Sigmoid colon (tissue), 6 donors: ENCODE measurements at regions not wholly inside any gene's neighbourhood (a gene's known extent, or its start where the extent isn't known, plus 50 kb on each side); places are given as distances from the start of the nearest gene placed in this dataset.

Source experiments
- DNase-seq: peaks from one replicate; pipeline ENCODE4 v3.0.0-alpha.2; 2019
- H3K27ac ChIP-seq, 4 donors: fragments of 200-600 bp; sonication (generic); one replicate each; pipeline ENCODE4 v1.5.1; 2016 to 2019; ENCODE audit warnings: mild to moderate bottlenecking in 1 of 4
- H3K27me3 ChIP-seq, 3 donors: fragments of 200-600 bp; sonication (generic); one replicate each; pipeline ENCODE4 v1.5.1; 2019; ENCODE audit warnings: mild to moderate bottlenecking in 1 of 3
- H3K36me3 ChIP-seq, 4 donors: fragments of 200-600 bp; sonication (generic); one replicate each; pipeline ENCODE4 v1.5.1; 2016 to 2019
- H3K4me1 ChIP-seq, 4 donors: fragments of 200-600 bp; sonication (generic); one replicate each; pipeline ENCODE4 v1.5.1; 2017 to 2019
- H3K4me3 ChIP-seq, 4 donors: fragments of 200-600 bp; sonication (generic); one replicate each; pipeline ENCODE4 v1.5.1; 2017 to 2019; ENCODE audit warnings: mild to moderate bottlenecking in 2 of 4, moderate library complexity in 1 of 4
- H3K9me3 ChIP-seq, 4 donors: fragments of 200-600 bp in 3 of 4; sonication (generic) in 3 of 4; one replicate each; pipeline versions ENCODE4 v1.5.1 to v1.6.1; 2013 to 2019
- EP300 ChIP-seq, 4 donors: sonication (generic); formaldehyde crosslinking; IDR thresholded peaks; one replicate each; pipeline ENCODE4 v1.6.1; 2017; ENCODE audit warnings: antibody characterized with exemption in 4 of 4
- POLR2A ChIP-seq, 2 donors: fragments of 450-650 bp; IDR thresholded peaks; one replicate each; pipeline ENCODE4 v1.6.1; 2016; ENCODE audit warnings: antibody characterized with exemption in 2 of 2, mild to moderate bottlenecking in 2 of 2, moderate library complexity in 2 of 2
- POLR2AphosphoS5 ChIP-seq, 4 donors: sonication (generic); formaldehyde crosslinking; IDR thresholded peaks; one replicate each; pipeline ENCODE4 v1.6.1; 2017; ENCODE audit warnings: antibody characterized with exemption in 4 of 4
- WGBS, 2 donors: extraction: QIAGEN DNeasy Blood & Tissue Kit; methylation state at CpG; one replicate each; pipeline ENCODE4 v1.1.7; 2013; 5-methylcytosine and 5-hydroxymethylcytosine counted together
- intact Hi-C: fragments of 100-400 bp; cut with DNase I; formaldehyde crosslinking; loops from one replicate; pipeline ENCODE4 v1.15.1; 2023
- TF ChIP-seq, protein P1 (sequence below), 4 experiments: fragments of 450-650 bp in 3 of 4; fragments of 200-600 bp in 1 of 4; IDR thresholded peaks; one replicate each; pipeline ENCODE4 v1.5.1; 2016 to 2019; ENCODE audit warnings: antibody characterized with exemption in 4 of 4, mild to moderate bottlenecking in 3 of 4, moderate library complexity in 2 of 4
- donor health status: healthy with polysubstance abuse.
- donor health status: healthy.

DNA sequence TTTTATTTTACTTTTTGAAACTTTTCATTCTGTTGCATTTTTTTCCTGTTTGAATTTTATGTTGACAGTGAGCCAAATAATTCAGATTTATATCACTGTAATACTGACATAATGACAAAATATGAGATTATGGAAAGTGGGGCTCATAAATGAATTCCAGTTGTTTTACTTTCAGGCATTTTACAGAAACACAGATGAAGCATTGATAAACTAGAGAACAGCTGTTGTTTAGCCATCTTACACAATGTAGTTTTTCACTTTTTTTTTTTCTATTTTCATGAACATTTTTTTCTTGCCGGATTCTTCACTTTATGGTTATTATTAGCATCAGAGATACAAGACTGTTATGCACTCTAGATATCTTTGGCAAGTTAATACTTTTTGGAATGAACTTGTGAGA lies 91.7 kb upstream of the PAQR3 start:
- H3K4me1 ChIP-seq: no peaks in the 10 kb centered on the region
- H3K4me3 ChIP-seq: no peak overlapping the region
- no peak for DNase-seq
- 71 to 76% methylated on average over 1 of the region's 1 CpG for WGBS, 2 donors
- H3K27ac ChIP-seq: no peak overlapping the region
- H3K27me3 ChIP-seq: no peaks in the 10 kb centered on the region
- no peaks in the 10 kb centered on the region for H3K36me3 ChIP-seq
- TF ChIP-seq, protein P1, sequence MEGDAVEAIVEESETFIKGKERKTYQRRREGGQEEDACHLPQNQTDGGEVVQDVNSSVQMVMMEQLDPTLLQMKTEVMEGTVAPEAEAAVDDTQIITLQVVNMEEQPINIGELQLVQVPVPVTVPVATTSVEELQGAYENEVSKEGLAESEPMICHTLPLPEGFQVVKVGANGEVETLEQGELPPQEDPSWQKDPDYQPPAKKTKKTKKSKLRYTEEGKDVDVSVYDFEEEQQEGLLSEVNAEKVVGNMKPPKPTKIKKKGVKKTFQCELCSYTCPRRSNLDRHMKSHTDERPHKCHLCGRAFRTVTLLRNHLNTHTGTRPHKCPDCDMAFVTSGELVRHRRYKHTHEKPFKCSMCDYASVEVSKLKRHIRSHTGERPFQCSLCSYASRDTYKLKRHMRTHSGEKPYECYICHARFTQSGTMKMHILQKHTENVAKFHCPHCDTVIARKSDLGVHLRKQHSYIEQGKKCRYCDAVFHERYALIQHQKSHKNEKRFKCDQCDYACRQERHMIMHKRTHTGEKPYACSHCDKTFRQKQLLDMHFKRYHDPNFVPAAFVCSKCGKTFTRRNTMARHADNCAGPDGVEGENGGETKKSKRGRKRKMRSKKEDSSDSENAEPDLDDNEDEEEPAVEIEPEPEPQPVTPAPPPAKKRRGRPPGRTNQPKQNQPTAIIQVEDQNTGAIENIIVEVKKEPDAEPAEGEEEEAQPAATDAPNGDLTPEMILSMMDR (IDR thresholded peaks at IDR 0.05): no peak
- TF ChIP-seq EP300 (IDR thresholded peaks at IDR 0.05) (no peak), POLR2A (IDR thresholded peaks at IDR 0.05) (no peak)
- H3K9me3 ChIP-seq: no peaks in the 10 kb centered on the region
- intact Hi-C loops: loop anchor here (5.0 kb wide), 1 partner anchor 59 kb away; no protein-coding TSS in a partner anchor

DNA sequence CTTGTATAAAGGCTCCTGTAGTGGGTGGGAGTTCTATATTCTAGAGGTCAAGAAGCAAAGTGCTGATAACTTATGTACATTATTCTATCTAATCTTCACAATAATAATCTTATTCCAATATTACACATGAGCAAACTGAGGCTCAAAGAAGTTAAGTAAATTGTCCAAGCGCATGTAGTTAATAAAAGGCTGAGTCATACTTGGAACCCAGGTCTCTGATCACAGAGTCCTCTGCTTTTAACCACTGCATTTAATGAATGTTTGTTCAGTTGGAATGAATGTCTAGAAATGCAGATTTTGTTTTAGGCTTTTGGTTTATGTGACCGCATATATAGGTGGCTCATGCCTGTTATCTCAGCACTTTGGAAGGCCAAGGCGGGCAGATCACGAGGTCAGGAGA lies 88.4 kb upstream of the PAQR3 start:
- Histone ChIP-seq H3K27ac (no peak overlapping the region), H3K4me1 (no peaks in the 10 kb centered on the region), H3K36me3 (no peaks in the 10 kb centered on the region), H3K27me3 (no peaks in the 10 kb centered on the region), H3K9me3 (no peaks in the 10 kb centered on the region), H3K4me3 (no peak overlapping the region)
- 94 to 95% methylated on average over 4 of the region's 4 CpGs for WGBS, 2 donors
- DNase-seq: no peak
- intact Hi-C loops: no loop called here
- TF ChIP-seq POLR2AphosphoS5 (IDR thresholded peaks at IDR 0.05) (no peak), EP300 (IDR thresholded peaks at IDR 0.05) (no peak), POLR2A (IDR thresholded peaks at IDR 0.05) (no peak)
- TF ChIP-seq, protein P1 (IDR thresholded peaks at IDR 0.05): no peak

DNA sequence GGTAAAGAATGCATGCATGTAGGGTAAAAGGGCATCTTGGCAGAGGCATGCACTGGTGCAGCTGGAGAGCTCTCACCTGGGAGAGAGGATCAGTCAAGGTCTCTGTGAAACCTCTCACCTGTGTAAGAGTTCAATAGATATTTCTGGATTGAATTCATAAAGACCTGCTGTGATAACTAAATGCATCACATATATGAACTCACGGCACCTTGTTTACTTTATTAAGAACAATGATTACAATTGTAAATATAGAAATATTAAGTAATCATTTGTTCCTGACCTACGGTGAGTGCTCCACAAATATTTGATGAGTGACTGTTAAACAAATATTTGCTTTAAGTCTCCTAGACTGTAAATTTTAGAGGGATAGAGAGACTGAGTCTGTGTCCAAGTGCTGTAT lies 85.9 kb upstream of the PAQR3 start:
- Histone ChIP-seq H3K27ac (no peak overlapping the region), H3K36me3 (no peaks in the 10 kb centered on the region), H3K4me1 (no peaks in the 10 kb centered on the region), H3K4me3 (no peak overlapping the region), H3K27me3 (no peaks in the 10 kb centered on the region), H3K9me3 (no peaks in the 10 kb centered on the region)
- 14 to 26% methylated on average over 2 of the region's 2 CpGs for WGBS, 2 donors
- no peak for DNase-seq
- TF ChIP-seq, protein P1 (IDR thresholded peaks at IDR 0.05): no peak
- TF ChIP-seq EP300 (IDR thresholded peaks at IDR 0.05): no peak
- no peak for TF ChIP-seq POLR2A (IDR thresholded peaks at IDR 0.05)
- no peak for TF ChIP-seq POLR2AphosphoS5 (IDR thresholded peaks at IDR 0.05)
- intact Hi-C loops: no loop called here

DNA sequence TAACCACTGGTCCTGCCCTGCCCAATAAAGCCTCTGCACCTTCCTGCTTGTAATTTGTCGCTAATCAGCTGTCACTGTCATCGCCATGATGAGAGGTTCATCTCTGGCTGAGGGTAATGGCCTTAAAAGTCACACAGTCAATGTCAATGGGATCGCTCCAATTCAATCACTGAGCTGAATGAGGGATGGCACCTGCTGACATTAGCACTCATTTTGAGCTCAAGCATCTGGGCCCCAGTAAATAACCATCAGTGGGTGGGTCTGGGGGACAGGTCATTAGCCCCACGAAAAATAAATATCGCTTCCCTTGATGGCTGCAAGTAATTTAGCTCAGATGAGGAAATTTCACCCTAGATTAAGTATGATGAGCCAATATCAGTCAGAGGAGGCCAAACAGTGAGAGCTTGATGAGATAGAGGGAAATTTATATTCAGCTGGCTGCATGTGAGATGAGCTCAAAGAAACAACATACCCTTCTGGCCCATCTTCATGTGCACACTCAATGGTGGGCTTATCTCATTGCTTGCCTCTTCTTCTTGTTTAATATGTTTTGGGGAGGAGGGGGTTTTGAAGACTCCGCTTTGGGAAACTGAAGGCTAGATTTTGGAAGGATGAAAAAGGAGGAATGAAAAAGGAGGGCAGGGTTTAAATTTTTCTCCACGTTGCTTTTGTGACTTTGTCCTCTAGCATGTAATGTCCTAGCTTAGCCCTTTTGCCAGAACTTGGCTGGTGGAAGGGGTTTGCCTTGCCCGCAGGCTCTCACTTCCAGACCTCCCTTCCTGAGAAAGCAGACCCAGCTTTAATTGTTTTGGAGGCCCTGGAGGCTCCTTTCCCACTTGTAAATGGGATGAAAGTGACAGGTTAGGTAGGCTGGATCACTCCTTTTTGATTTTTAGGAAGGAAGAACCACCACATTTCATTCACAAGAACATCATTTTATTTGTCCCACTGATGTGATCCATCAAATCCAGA lies 84.8 kb upstream of the PAQR3 start:
- TF ChIP-seq POLR2AphosphoS5 (IDR thresholded peaks at IDR 0.05): no peak
- TF ChIP-seq, protein P1 (IDR thresholded peaks at IDR 0.05): no peak
- TF ChIP-seq EP300 (IDR thresholded peaks at IDR 0.05): no peak
- no peak for TF ChIP-seq POLR2A (IDR thresholded peaks at IDR 0.05)
- Histone ChIP-seq H3K4me1 (no peaks in the 10 kb centered on the region), H3K36me3 (no peaks in the 10 kb centered on the region), H3K9me3 (no peaks in the 10 kb centered on the region), H3K27ac (no peak overlapping the region), H3K27me3 (no peaks in the 10 kb centered on the region), H3K4me3 (no peak overlapping the region)
- WGBS, 2 donors: 87 to 88% methylated on average over 8 of the region's 8 CpGs
- no peak for DNase-seq
- intact Hi-C loops: no loop called here
